ENCODE measurements at regions not wholly inside any gene's neighbourhood (a gene's known extent, or its start where the extent isn't known, plus 50 kb on each side); places are given as distances from the start of the nearest gene placed in this dataset.

GRCh38 chr2:200052627-200053026 is 97.2 kb downstream of the MAIP1 start:
- WGBS (ENCODE audit: extremely low coverage, insufficient coverage, insufficient read length): no CpG with 5 or more reads among the region's 3 CpGs

GRCh38 chr2:200054681-200055468 is 99.5 kb downstream of the MAIP1 start:
- Histone ChIP-seq H3K9ac (ENCODE audit: low read length) (no peak overlapping the region), H4K12ac (ENCODE audit: low read depth, low read length) (no peak overlapping the region), H3K23ac (ENCODE audit: low read length) (no peak overlapping the region), H2BK5ac (ENCODE audit: low read depth, low read length, poor library complexity) (no peak overlapping the region), H3K79me2 (ENCODE audit: control insufficient read depth, insufficient read depth, low read length, poor library complexity) (no peaks in the 10 kb centered on the region), H3K4me2 (ENCODE audit: low read length) (no peak overlapping the region), H3K36me3 (ENCODE audit: control insufficient read depth in 1 of 2, insufficient read depth in 2 of 2, low read length in 2 of 2) (no peaks in the 10 kb centered on the region), H3K18ac (ENCODE audit: low read length) (no peak overlapping the region), H3K4me1 (ENCODE audit: control insufficient read depth in 1 of 2, insufficient read depth in 2 of 2, low read length in 2 of 2) (peaks cover 0 to 4% of the 10 kb centered on the region in 2 experiments), H3K14ac (ENCODE audit: low read length) (no peak overlapping the region), H2AK5ac (ENCODE audit: low read length) (no peak overlapping the region), H2BK12ac (ENCODE audit: low read length) (peak overlapping the region; percentile 51), H3K27ac (ENCODE audit: low read depth, low read length) (no peak overlapping the region), H3K27me3 (ENCODE audit: insufficient read depth, low read length) (no peaks in the 10 kb centered on the region), H3K79me1 (ENCODE audit: low read length) (peaks cover 3% of the 10 kb centered on the region), H4K8ac (ENCODE audit: low read depth, low read length) (no peak overlapping the region), H2BK120ac (ENCODE audit: insufficient read depth, low read length, poor library complexity) (peak overlapping the region; percentile 30), H2AFZ (ENCODE audit: insufficient read depth, low read length, poor library complexity) (no peak overlapping the region), H3K4ac (ENCODE audit: low read depth, low read length) (no peak overlapping the region), H3K9me3 (ENCODE audit: insufficient read depth, low read depth, low read length) (peaks cover 4% of the 10 kb centered on the region), H3K4me3 (ENCODE audit: low read depth, low read length) (no peak overlapping the region), H4K91ac (ENCODE audit: low read depth, low read length) (peak overlapping the region; percentile 9)
- no CpG with 5 or more reads among the region's 15 CpGs for whole genome bisulfite sequencing (ENCODE audit: extremely low coverage, insufficient coverage, insufficient read length)
- DNase-seq: no peak

More at GRCh38 chr2:200052627-200053026, 97.2 kb downstream of the MAIP1 start:
- peak in 1 of 2 donors; percentile 1 for DNase-seq
- Histone ChIP-seq H3K4me2 (ENCODE audit: low read length) (no peak overlapping the region), H3K79me2 (ENCODE audit: control insufficient read depth, insufficient read depth, low read length, poor library complexity) (no peaks in the 10 kb centered on the region), H3K4me1 (ENCODE audit: control insufficient read depth in 1 of 2, insufficient read depth in 2 of 2, low read length in 2 of 2) (peaks cover 0 to 4% of the 10 kb centered on the region in 2 experiments), H3K79me1 (ENCODE audit: low read length) (peaks cover 3% of the 10 kb centered on the region), H2BK120ac (ENCODE audit: insufficient read depth, low read length, poor library complexity) (no peak overlapping the region), H3K18ac (ENCODE audit: low read length) (no peak overlapping the region), H3K36me3 (ENCODE audit: control insufficient read depth in 1 of 2, insufficient read depth in 2 of 2, low read length in 2 of 2) (no peaks in the 10 kb centered on the region), H3K23ac (ENCODE audit: low read length) (no peak overlapping the region), H3K27ac (ENCODE audit: low read depth, low read length) (no peak overlapping the region), H4K12ac (ENCODE audit: low read depth, low read length) (no peak overlapping the region), H3K14ac (ENCODE audit: low read length) (no peak overlapping the region), H4K8ac (ENCODE audit: low read depth, low read length) (no peak overlapping the region), H2BK5ac (ENCODE audit: low read depth, low read length, poor library complexity) (no peak overlapping the region), H3K9me3 (ENCODE audit: insufficient read depth, low read depth, low read length) (peaks cover 4% of the 10 kb centered on the region), H2AK5ac (ENCODE audit: low read length) (no peak overlapping the region), H3K9ac (ENCODE audit: low read length) (no peak overlapping the region), H3K4ac (ENCODE audit: low read depth, low read length) (no peak overlapping the region), H3K27me3 (ENCODE audit: insufficient read depth, low read length) (no peaks in the 10 kb centered on the region), H2AFZ (ENCODE audit: insufficient read depth, low read length, poor library complexity) (no peak overlapping the region), H3K4me3 (ENCODE audit: low read depth, low read length) (no peak overlapping the region), H4K91ac (ENCODE audit: low read depth, low read length) (no peak overlapping the region), H2BK12ac (ENCODE audit: low read length) (no peak overlapping the region)

- Histone ChIP-seq H2AFZ (ENCODE audit: insufficient read depth, low read length, poor library complexity) (no peak overlapping the region), H3K36me3 (ENCODE audit: control insufficient read depth in 1 of 2, insufficient read depth in 2 of 2, low read length in 2 of 2) (no peaks in the 10 kb centered on the region), H3K4ac (ENCODE audit: low read depth, low read length) (no peak overlapping the region)
Measured at GRCh38 chr2:200056105-200056504, 100.7 kb downstream of the MAIP1 start.

GRCh38 chr2:200063155-200063554 is 107.8 kb downstream of the MAIP1 start:
- no peak overlapping the region for H3K27ac ChIP-seq (ENCODE audit: low read depth, low read length)
- H2BK5ac ChIP-seq (ENCODE audit: low read depth, low read length, poor library complexity): no peak overlapping the region
- peaks cover 2% of the 10 kb centered on the region in 2 experiments for H3K4me1 ChIP-seq (ENCODE audit: control insufficient read depth in 1 of 2, insufficient read depth in 2 of 2, low read length in 2 of 2)
- H3K27me3 ChIP-seq (ENCODE audit: insufficient read depth, low read length): no peaks in the 10 kb centered on the region
- no peak overlapping the region for H3K23ac ChIP-seq (ENCODE audit: low read length)
- H3K9ac ChIP-seq (ENCODE audit: low read length): no peak overlapping the region
- H3K4me2 ChIP-seq (ENCODE audit: low read length): no peak overlapping the region
- H2BK120ac ChIP-seq (ENCODE audit: insufficient read depth, low read length, poor library complexity): peak overlapping the region; percentile 7
- H3K4me3 ChIP-seq (ENCODE audit: low read depth, low read length): no peak overlapping the region
- no peak overlapping the region for H2AK5ac ChIP-seq (ENCODE audit: low read length)
- no peaks in the 10 kb centered on the region for H3K79me2 ChIP-seq (ENCODE audit: control insufficient read depth, insufficient read depth, low read length, poor library complexity)
- H4K12ac ChIP-seq (ENCODE audit: low read depth, low read length): no peak overlapping the region
- H3K9me3 ChIP-seq (ENCODE audit: insufficient read depth, low read depth, low read length): no peaks in the 10 kb centered on the region
- H3K36me3 ChIP-seq (ENCODE audit: control insufficient read depth in 1 of 2, insufficient read depth in 2 of 2, low read length in 2 of 2): no peaks in the 10 kb centered on the region
- peak overlapping the region; percentile 70 for H2AFZ ChIP-seq (ENCODE audit: insufficient read depth, low read length, poor library complexity)
- H4K8ac ChIP-seq (ENCODE audit: low read depth, low read length): no peak overlapping the region
- no peak overlapping the region for H3K14ac ChIP-seq (ENCODE audit: low read length)
- peak overlapping the region; percentile 53 for H2BK12ac ChIP-seq (ENCODE audit: low read length)
- WGBS (ENCODE audit: extremely low coverage, insufficient coverage, insufficient read length): no CpG with 5 or more reads among the region's 3 CpGs
- no peak for DNase-seq
- no peak overlapping the region for H3K4ac ChIP-seq (ENCODE audit: low read depth, low read length)
- H3K18ac ChIP-seq (ENCODE audit: low read length): no peak overlapping the region
- peaks cover 2% of the 10 kb centered on the region for H3K79me1 ChIP-seq (ENCODE audit: low read length)
- peak overlapping the region; percentile 62 for H4K91ac ChIP-seq (ENCODE audit: low read depth, low read length)

More at GRCh38 chr2:200056105-200056504, 100.7 kb downstream of the MAIP1 start:
- H3K27me3 ChIP-seq (ENCODE audit: insufficient read depth, low read length): no peaks in the 10 kb centered on the region
- no peak overlapping the region for H2AK5ac ChIP-seq (ENCODE audit: low read length)
- H4K8ac ChIP-seq (ENCODE audit: low read depth, low read length): no peak overlapping the region
- H3K9ac ChIP-seq (ENCODE audit: low read length): no peak overlapping the region
- H3K4me2 ChIP-seq (ENCODE audit: low read length): no peak overlapping the region
- peak overlapping the region; percentile 42 for H2BK12ac ChIP-seq (ENCODE audit: low read length)
- peaks cover 0 to 4% of the 10 kb centered on the region in 2 experiments for H3K4me1 ChIP-seq (ENCODE audit: control insufficient read depth in 1 of 2, insufficient read depth in 2 of 2, low read length in 2 of 2)
- no peak for DNase-seq
- H3K14ac ChIP-seq (ENCODE audit: low read length): no peak overlapping the region
- no peaks in the 10 kb centered on the region for H3K79me2 ChIP-seq (ENCODE audit: control insufficient read depth, insufficient read depth, low read length, poor library complexity)
- peaks cover 4% of the 10 kb centered on the region for H3K9me3 ChIP-seq (ENCODE audit: insufficient read depth, low read depth, low read length)
- H3K4me3 ChIP-seq (ENCODE audit: low read depth, low read length): no peak overlapping the region
- no peak overlapping the region for H3K27ac ChIP-seq (ENCODE audit: low read depth, low read length)
- H4K12ac ChIP-seq (ENCODE audit: low read depth, low read length): no peak overlapping the region
- H3K79me1 ChIP-seq (ENCODE audit: low read length): peaks cover 3% of the 10 kb centered on the region
- H2BK5ac ChIP-seq (ENCODE audit: low read depth, low read length, poor library complexity): no peak overlapping the region
- no peak overlapping the region for H3K23ac ChIP-seq (ENCODE audit: low read length)
- H2BK120ac ChIP-seq (ENCODE audit: insufficient read depth, low read length, poor library complexity): no peak overlapping the region
- H3K18ac ChIP-seq (ENCODE audit: low read length): no peak overlapping the region
- H4K91ac ChIP-seq (ENCODE audit: low read depth, low read length): no peak overlapping the region
- no CpG with 5 or more reads among the region's 3 CpGs for WGBS (ENCODE audit: extremely low coverage, insufficient coverage, insufficient read length)
